Stomach (tissue), 8 donors: ENCODE measurements at regions not wholly inside any gene's neighbourhood (a gene's known extent, or its start where the extent isn't known, plus 50 kb on each side); places are given as distances from the start of the nearest gene placed in this dataset.
A peak's percentile ranks its signal among the peaks of the same experiment; 100 is the strongest.
"Not testable (repeated sequence)": the region's sequence is repeated elsewhere in the genome, so short reads cannot be mapped to it uniquely, and the experiment has no call there.

ENCODE experiments used
- DNase-seq, 2 donors: peaks; one replicate each; pipeline versions ENCODE4 v3.0.0 to v3.0.0-alpha.2; 2013 to 2019
- H3K27ac ChIP-seq, 5 donors: fragments of 200-600 bp in 4 of 5; sonication (generic) in 4 of 5; one replicate each; pipeline ENCODE4 v1.5.1; 2013 to 2019; ENCODE audit warnings: mild to moderate bottlenecking in 1 of 5, moderate library complexity in 1 of 5
- H3K27me3 ChIP-seq, 3 donors: fragments of 200-600 bp; sonication (generic); one replicate each; pipeline ENCODE4 v1.5.1; 2017 to 2019; ENCODE audit warnings: mixed run types in 1 of 3
- H3K36me3 ChIP-seq, 4 donors: fragments of 200-600 bp; sonication (generic); 1 replicate in 3 of 4; 2 replicates in 1 of 4; pipeline ENCODE4 v1.5.1; 2016 to 2019
- H3K4me1 ChIP-seq, 4 donors: fragments of 200-600 bp; sonication (generic); one replicate each; pipeline ENCODE4 v1.5.1; 2016 to 2019
- H3K4me3 ChIP-seq, 4 donors: fragments of 200-600 bp; sonication (generic) in 3 of 4; one replicate each; pipeline ENCODE4 v1.5.1; 2016 to 2019; ENCODE audit warnings: mild to moderate bottlenecking in 1 of 4
- H3K9me3 ChIP-seq, 4 donors: fragments of 200-600 bp; sonication (generic); one replicate each; pipeline ENCODE4 v1.5.1; 2016 to 2019
- CTCF ChIP-seq, 7 experiments: fragments of 450-650 bp in 4 of 7; fragments of 200-600 bp in 3 of 7; sonication (generic) in 3 of 7; IDR thresholded peaks; one replicate each; pipeline ENCODE4 v1.5.1; 2016 to 2019; ENCODE audit warnings: antibody characterized with exemption in 7 of 7, control low read depth in 2 of 7, mild to moderate bottlenecking in 1 of 7
- EP300 ChIP-seq: sonication (generic); formaldehyde crosslinking; IDR thresholded peaks from one replicate; pipeline ENCODE4 v1.6.1; 2017; ENCODE audit warnings: antibody characterized with exemption
- POLR2A ChIP-seq, 4 donors: fragments of 450-650 bp; IDR thresholded peaks; one replicate each; pipeline ENCODE4 v1.6.1; 2016; ENCODE audit warnings: antibody characterized with exemption in 4 of 4, control low read depth in 2 of 4, mild to moderate bottlenecking in 1 of 4, moderate library complexity in 1 of 4
- POLR2AphosphoS5 ChIP-seq, 3 donors: sonication (generic); formaldehyde crosslinking; IDR thresholded peaks; one replicate each; pipeline ENCODE4 v1.6.1; 2016; ENCODE audit warnings: antibody characterized with exemption in 3 of 3
- WGBS, 5 donors: extraction: QIAGEN DNeasy Blood & Tissue Kit in 3 of 5; methylation state at CpG; one replicate each; pipeline versions ENCODE4 v1.1.5 to v1.1.7; 2013 to 2018; 5-methylcytosine and 5-hydroxymethylcytosine counted together
- intact Hi-C: fragments of 100-400 bp; cut with DNase I; formaldehyde crosslinking; loops from one replicate; pipeline ENCODE4 v1.15.1; 2023; ENCODE audit warnings: low total_unique reads
- donor health status: healthy with polysubstance abuse.
- donor health status: Bipolar disorder and iron deficiency.
- donor health status: healthy.

- intact Hi-C loops: no loop called here
- H3K27me3 ChIP-seq: no peaks in the 10 kb centered on the region
- H3K9me3 ChIP-seq: no peaks in the 10 kb centered on the region
- WGBS, 5 donors: 48 to 56% (median 51%) methylated on average over 23 to 40 of the region's 40 CpGs
- peaks cover 20 to 73% (median 68%) of the 10 kb centered on the region in 4 donors for H3K36me3 ChIP-seq
- peaks cover 6 to 25% (median 11%) of the 10 kb centered on the region in 4 donors for H3K4me1 ChIP-seq
- H3K27ac ChIP-seq: peak overlapping the region in 1 of 5 donors; percentile 58
- TF ChIP-seq CTCF (IDR thresholded peaks at IDR 0.05): peak in 6 of 7 experiments; percentile 61 to 100 (median 98)
- TF ChIP-seq POLR2A (IDR thresholded peaks at IDR 0.05): no peak
- peak in 1 of 3 donors; percentile 49 for TF ChIP-seq POLR2AphosphoS5 (IDR thresholded peaks at IDR 0.05)
- no peak for TF ChIP-seq EP300
- H3K4me3 ChIP-seq: peak overlapping the region in 3 of 4 donors; percentile 10 to 21 (median 20)
- peak; percentile 72 to 84 for DNase-seq
Measured at GRCh38 chr7:66557214-66558200, 71.2 kb upstream of the KCTD7 start.

- Histone ChIP-seq H3K27ac (peak overlapping the region in 1 of 5 donors; percentile 58), H3K27me3 (no peaks in the 10 kb centered on the region), H3K36me3 (peaks cover 14 to 70% (median 61%) of the 10 kb centered on the region in 4 donors), H3K9me3 (no peaks in the 10 kb centered on the region), H3K4me3 (no peak overlapping the region), H3K4me1 (peaks cover 6 to 25% (median 11%) of the 10 kb centered on the region in 4 donors)
- TF ChIP-seq POLR2A (IDR thresholded peaks at IDR 0.05): no peak
- TF ChIP-seq POLR2AphosphoS5 (IDR thresholded peaks at IDR 0.05): no peak
- no peak for TF ChIP-seq EP300
- TF ChIP-seq CTCF (IDR thresholded peaks at IDR 0.05): no peak
- intact Hi-C loops: no loop called here
- no peak for DNase-seq
- 68 to 94% (median 82%) methylated on average over 4 to 8 of the region's 8 CpGs for WGBS, 5 donors
Measured at GRCh38 chr7:66558201-66558641, 70.5 kb upstream of the KCTD7 start.

DNA sequence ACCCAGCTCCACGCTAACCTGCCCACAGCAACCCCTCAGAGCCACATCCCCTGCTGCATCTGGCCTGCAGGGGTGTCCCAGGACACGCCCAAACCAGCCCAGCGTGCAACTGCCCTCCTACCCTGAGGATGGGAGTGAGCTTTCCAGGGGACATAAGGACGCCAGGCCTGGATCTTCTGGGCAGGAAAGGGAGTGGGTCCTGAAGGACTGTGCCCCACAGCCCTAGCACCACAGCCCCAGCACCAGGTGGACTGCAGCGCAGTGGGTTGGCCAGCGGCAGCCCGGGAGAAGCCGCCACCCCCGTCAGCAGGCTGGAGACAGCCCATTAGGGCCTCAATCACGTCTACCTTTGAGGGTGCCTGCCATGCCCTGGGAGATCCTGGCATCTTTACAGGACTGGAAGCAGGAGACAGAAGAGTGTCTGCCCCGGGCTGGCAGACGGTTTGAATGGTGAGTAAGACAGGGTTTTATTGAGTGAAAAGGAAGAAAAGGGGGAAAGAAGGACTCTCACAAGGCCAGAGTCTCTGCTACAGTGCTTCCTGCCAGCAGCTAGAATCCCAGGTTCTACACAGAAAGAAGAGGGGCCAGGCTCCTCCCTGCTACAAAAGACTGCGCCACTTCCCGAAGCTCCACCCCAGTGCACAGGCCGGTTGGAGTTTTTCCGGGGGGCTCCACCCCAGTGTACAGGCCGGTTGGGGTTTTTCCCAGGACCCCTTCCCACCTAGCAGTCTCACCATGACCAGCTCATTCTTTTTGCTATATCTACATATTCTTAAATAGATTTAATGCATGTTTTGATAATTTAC lies 69.8 kb upstream of the KCTD7 start:
- intact Hi-C loops: no loop called here
- Histone ChIP-seq H3K4me1 (peaks cover 6 to 30% (median 14%) of the 10 kb centered on the region in 4 donors), H3K27me3 (no peaks in the 10 kb centered on the region), H3K9me3 (no peaks in the 10 kb centered on the region), H3K4me3 (no peak overlapping the region), H3K36me3 (peaks cover 10 to 65% (median 54%) of the 10 kb centered on the region in 4 donors), H3K27ac (peak overlapping the region in 1 of 5 donors; percentile 58)
- no peak for DNase-seq
- 69 to 74% (median 71%) methylated on average over 8 to 17 of the region's 17 CpGs for WGBS, 5 donors
- TF ChIP-seq CTCF (IDR thresholded peaks at IDR 0.05) (no peak), POLR2AphosphoS5 (IDR thresholded peaks at IDR 0.05) (no peak), POLR2A (IDR thresholded peaks at IDR 0.05) (no peak), EP300 (no peak)

DNA sequence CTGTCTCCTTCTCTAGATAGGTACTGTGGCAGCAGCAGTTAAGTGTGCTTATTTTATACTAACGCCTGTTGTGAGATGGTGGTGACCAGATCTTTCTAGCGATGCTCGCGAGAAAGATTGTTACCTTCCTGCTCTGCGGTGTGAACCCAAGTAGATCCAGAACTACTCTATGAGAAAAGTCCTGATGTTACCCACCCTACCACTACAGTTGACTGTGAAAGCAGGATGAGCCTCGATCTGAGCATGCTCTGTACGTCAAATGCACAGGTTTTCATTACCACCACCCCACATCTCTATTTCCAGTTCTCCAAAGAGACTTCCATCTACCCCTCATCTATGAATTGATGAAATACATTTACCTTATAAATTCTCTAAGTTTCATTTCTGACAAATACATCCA lies 64.6 kb upstream of the KCTD7 start:
- TF ChIP-seq CTCF (IDR thresholded peaks at IDR 0.05) (no peak), POLR2AphosphoS5 (IDR thresholded peaks at IDR 0.05) (no peak), POLR2A (IDR thresholded peaks at IDR 0.05) (no peak), EP300 (no peak)
- 81 to 95% (median 89%) methylated on average over 7 of the region's 7 CpGs for WGBS, 5 donors
- no peak overlapping the region for H3K27ac ChIP-seq

GRCh38 chr7:66570179-66570578 lies 58.5 kb upstream of the KCTD7 start:
- Histone ChIP-seq H3K36me3 (peaks cover 15 to 74% (median 71%) of the 10 kb centered on the region in 4 donors), H3K4me1 (peaks cover 0 to 34% (median 5%) of the 10 kb centered on the region in 4 donors)
- intact Hi-C loops, H3K9me3 ChIP-seq, H3K27me3 ChIP-seq, H3K27ac ChIP-seq, DNase-seq, H3K4me3 ChIP-seq: not testable (repeated sequence)
- 69 to 80% (median 73%) methylated on average over 1 of the region's 1 CpG for WGBS, 5 donors

More for the DNA sequence above, 64.6 kb upstream of the KCTD7 start:
- DNase-seq: no peak
- Histone ChIP-seq H3K4me3 (no peak overlapping the region), H3K4me1 (peaks cover 0 to 35% (median 9%) of the 10 kb centered on the region in 4 donors), H3K9me3 (no peaks in the 10 kb centered on the region), H3K27me3 (no peaks in the 10 kb centered on the region), H3K36me3 (peaks cover 0 to 58% (median 44%) of the 10 kb centered on the region in 4 donors)
- intact Hi-C loops: no loop called here
